Esophagus (tissue), 2 donors: ENCODE measurements at regions not wholly inside any gene's neighbourhood (a gene's known extent, or its start where the extent isn't known, plus 50 kb on each side); places are given as distances from the start of the nearest gene placed in this dataset.

Experiments used
- H3K27ac ChIP-seq, 2 donors: one replicate each; pipeline ENCODE4 v1.5.1; 2013; ENCODE audit warnings: low read depth in 2 of 2, mild to moderate bottlenecking in 2 of 2, inconsistent platforms in 1 of 2, low read length in 1 of 2, moderate library complexity in 1 of 2
- H3K27me3 ChIP-seq, 2 donors: one replicate each; pipeline ENCODE4 v1.6.1; 2013; ENCODE audit warnings: low read length in 2 of 2, control low read depth in 1 of 2, mild to moderate bottlenecking in 1 of 2; ENCODE audit not compliant: insufficient read depth in 2 of 2, control insufficient read depth in 1 of 2
- H3K36me3 ChIP-seq, 2 donors: one replicate each; pipeline ENCODE4 v1.6.1; 2013; ENCODE audit warnings: low read length in 1 of 2; ENCODE audit not compliant: control insufficient read depth in 2 of 2, insufficient read depth in 2 of 2
- H3K4me1 ChIP-seq, 2 donors: one replicate each; pipeline ENCODE4 v1.6.1; 2013; ENCODE audit warnings: low read length in 1 of 2; ENCODE audit not compliant: control insufficient read depth in 2 of 2, insufficient read depth in 2 of 2
- H3K4me3 ChIP-seq, 2 donors: one replicate each; pipeline ENCODE4 v1.5.1; 2013; ENCODE audit warnings: low read length in 2 of 2, mild to moderate bottlenecking in 2 of 2, low read depth in 1 of 2, moderate library complexity in 1 of 2
- H3K9me3 ChIP-seq, 2 donors: one replicate each; pipeline ENCODE4 v1.6.1; 2013; ENCODE audit warnings: mild to moderate bottlenecking in 2 of 2, low read depth in 1 of 2, low read length in 1 of 2, moderate library complexity in 1 of 2; ENCODE audit not compliant: control insufficient read depth in 2 of 2, insufficient read depth in 1 of 2
- WGBS, 2 donors: extraction: QIAGEN DNeasy Blood & Tissue Kit; methylation state at CpG; one replicate each; pipeline ENCODE4 v1.1.7; 2013; 5-methylcytosine and 5-hydroxymethylcytosine counted together
- donor health status: healthy with polysubstance abuse.
- donor health status: Bipolar disorder and iron deficiency.

DNA sequence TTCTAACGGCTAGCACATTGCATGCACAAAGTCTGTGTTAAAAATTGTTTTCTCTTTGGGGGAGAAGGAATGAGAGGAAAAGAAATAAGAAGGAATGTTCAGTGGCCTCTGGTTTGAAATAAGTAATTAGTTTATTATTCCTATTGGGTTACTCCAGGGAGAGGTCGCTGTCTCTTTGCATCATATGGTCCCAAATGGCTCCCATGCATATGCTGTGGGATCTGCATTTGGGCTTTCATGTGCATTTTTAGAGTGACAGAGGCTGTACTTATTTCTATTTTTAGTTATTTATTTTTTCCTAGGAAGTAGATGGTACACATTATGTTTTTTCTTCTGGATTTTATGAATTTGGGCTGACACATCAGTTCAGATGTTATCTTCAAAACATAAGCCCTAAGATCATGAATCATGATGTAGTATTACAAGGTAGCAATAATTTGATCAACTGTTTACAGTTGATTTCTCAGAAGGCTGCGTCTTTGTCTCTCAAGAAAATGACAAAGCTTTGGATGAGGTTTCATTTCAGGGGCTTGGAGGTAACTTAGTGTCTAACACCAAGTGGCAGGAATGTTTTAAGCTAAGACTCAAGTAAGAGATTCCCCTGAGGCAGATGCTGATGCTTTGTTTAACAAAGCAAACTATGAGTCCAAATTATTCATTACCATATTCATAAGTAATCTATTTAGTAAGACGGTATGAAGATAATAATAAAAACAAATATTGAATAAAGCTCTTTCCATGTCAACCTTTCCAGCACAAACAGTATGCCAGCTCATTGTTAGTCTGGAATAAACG is 247.7 kb downstream of the NSUN3 start:
- WGBS, 2 donors = 54 to 57% methylated on average over 5 of the region's 5 CpGs
- H3K4me1 ChIP-seq = no peaks in the 10 kb centered on the region
- H3K9me3 ChIP-seq = no peaks in the 10 kb centered on the region
- no peaks in the 10 kb centered on the region for H3K27me3 ChIP-seq
- no peaks in the 10 kb centered on the region for H3K36me3 ChIP-seq
- no peak overlapping the region for H3K4me3 ChIP-seq
- H3K27ac ChIP-seq = no peak overlapping the region

DNA sequence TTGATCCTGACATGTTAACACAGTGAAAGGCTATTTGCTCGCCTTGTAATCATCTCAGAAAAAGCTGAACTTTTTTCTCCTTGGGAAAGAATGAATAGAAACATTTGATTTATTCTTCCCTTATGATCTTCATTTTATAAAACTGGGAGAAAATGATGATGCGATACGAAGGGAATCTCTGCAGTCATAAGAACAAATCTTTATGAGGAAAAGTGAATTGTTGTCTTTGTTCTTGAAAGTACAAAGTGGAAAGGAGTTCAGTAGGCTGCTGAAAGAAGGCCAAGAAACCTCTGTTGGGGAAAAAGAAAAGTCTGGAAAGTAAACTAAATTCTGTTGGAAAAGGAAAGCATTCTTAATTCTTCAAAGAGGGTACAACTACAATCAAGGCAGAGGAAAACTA is 248.8 kb downstream of the NSUN3 start:
- H3K9me3 ChIP-seq = no peaks in the 10 kb centered on the region
- no peak overlapping the region for H3K27ac ChIP-seq
- 67 to 71% methylated on average over 3 of the region's 3 CpGs for WGBS, 2 donors
- H3K27me3 ChIP-seq = no peaks in the 10 kb centered on the region
- H3K36me3 ChIP-seq = no peaks in the 10 kb centered on the region
- H3K4me3 ChIP-seq = no peak overlapping the region
- H3K4me1 ChIP-seq = no peaks in the 10 kb centered on the region

DNA sequence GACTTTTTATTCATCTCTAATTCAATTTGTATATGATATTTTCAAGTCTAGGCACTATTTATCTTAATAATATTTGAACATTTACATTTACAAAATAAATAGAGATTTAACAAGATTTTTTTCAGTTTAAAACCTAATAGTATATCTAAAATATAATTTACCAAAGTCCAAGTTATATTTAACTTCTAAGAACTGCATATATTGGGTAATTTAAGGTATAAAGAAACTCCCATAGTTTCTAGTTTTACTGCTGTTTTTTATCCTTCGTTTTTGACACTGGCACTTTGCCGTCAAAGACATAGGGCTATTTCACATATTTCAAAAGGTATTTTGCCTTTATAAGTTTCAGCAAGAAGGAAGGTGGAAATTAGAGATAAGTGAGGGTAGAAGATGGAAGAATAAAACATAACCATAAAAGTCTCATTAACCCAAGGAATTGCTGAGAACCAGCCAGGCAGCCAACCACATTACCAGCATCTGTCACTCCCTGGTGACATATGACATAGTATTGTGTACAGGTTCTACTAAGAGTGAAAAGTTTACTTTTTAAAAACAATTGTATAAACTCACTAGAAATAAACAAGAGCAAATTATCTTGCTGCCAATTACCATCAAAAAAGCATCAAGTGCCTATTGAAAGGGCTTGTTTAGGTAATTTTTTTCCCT is 251.5 kb downstream of the NSUN3 start:
- Histone ChIP-seq H3K9me3 (no peaks in the 10 kb centered on the region), H3K4me1 (no peaks in the 10 kb centered on the region), H3K27ac (no peak overlapping the region), H3K27me3 (no peaks in the 10 kb centered on the region), H3K36me3 (no peaks in the 10 kb centered on the region), H3K4me3 (no peak overlapping the region)
- 80 to 81% methylated on average over 2 of the region's 2 CpGs for WGBS, 2 donors

DNA sequence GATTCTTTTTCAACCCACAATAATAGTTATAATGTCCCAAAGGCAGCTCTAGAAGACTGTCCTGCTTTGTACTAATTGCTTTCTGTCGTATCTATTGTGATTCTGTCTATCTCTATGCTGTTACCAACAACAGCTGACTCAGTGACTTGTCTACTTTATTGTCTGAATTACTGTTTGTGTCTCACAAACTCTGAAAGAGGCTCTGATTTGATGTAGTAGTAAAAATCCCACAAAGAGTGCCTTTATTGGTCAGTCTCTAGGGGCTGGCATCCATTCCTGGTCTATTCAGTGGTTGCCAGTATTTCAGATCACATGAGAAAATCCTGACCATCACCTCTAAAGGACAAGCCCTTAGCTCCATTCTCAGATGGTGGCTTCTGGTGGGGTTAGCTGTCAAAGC is 254.2 kb downstream of the NSUN3 start:
- Histone ChIP-seq H3K4me1 (no peaks in the 10 kb centered on the region), H3K4me3 (no peak overlapping the region), H3K27ac (no peak overlapping the region), H3K9me3 (no peaks in the 10 kb centered on the region), H3K27me3 (no peaks in the 10 kb centered on the region), H3K36me3 (no peaks in the 10 kb centered on the region)
- WGBS, 2 donors = 60 to 65% methylated on average over 1 of the region's 1 CpG

DNA sequence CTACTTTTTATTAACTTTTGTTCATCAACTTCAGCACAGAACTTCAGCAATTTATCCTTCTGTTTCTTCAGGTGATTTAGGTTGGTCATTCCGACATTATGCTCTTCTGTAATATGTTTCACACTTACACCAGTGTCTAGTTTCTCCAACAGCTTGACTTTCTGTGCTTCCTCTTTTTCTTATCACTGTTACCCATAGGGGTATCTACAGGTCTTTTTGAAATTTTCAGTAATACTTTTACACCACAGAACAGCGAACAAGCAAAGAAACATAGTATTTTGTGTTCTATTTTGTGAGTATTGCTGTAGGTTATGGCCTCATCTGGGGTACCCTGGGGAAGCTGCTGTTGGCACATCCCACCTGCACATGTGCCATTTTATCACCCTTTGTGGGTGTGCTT is 260.7 kb downstream of the NSUN3 start:
- WGBS, 2 donors = 80 to 84% methylated on average over 2 of the region's 2 CpGs
- no peak overlapping the region for H3K4me3 ChIP-seq
- no peaks in the 10 kb centered on the region for H3K9me3 ChIP-seq
- no peaks in the 10 kb centered on the region for H3K36me3 ChIP-seq
- no peaks in the 10 kb centered on the region for H3K27me3 ChIP-seq
- no peak overlapping the region for H3K27ac ChIP-seq
- H3K4me1 ChIP-seq = no peaks in the 10 kb centered on the region

DNA sequence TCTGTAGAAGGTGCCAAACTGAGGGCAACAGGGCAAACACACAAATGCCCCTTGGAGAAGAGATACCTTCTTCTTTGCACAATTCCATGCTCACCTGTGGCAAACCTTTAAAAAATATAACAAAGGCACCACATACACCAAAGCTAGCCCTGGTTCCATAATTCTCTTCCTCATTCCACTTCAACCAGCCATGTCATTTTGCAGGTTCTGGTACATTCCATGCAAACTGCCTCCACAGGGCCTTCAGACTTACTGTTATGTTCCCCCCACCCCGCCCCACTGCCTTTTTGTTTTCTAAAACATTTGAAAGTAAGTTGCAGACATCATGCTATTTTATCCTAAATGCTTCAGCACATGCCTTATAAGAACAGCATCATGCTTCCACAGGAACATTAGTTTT is 269.0 kb downstream of the NSUN3 start:
- Histone ChIP-seq H3K27ac (no peak overlapping the region), H3K4me3 (no peak overlapping the region), H3K9me3 (no peaks in the 10 kb centered on the region), H3K4me1 (no peaks in the 10 kb centered on the region), H3K27me3 (no peaks in the 10 kb centered on the region), H3K36me3 (no peaks in the 10 kb centered on the region)
- WGBS, 2 donors = 74 to 84% methylated on average over 1 of the region's 1 CpG

DNA sequence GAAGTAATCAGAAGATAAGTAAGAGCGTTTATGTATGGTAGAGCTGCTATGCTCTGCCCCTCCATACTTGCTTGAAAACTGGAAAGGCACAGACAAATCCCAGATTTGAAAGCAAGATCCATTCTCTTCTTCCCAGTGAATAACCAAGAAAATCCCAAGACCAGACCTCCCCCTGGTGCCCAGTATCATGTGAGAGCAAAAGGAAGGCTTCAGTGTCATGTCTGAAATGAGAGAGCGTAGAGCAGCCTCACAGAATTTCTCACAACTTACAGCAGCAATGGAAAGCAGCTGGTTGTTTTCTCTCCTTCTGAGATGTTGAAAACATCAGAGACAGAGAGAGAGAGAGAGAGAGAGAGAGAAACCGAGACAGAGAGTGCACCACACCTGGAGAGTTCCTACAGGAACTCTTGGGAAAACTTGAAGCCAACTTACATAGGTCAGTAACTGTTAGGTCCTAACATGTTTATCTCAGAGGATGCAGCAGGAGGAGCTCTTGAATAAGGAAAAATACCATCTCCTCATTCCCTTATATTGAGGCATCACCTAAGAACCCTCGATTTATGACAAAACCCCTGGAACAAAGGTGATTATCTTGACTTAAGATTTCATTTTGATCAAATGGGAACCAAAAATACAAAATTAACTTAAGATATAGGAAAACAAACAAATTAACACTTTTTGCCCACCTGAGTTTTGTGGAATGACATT is 273.3 kb downstream of the NSUN3 start:
- H3K4me1 ChIP-seq = no peaks in the 10 kb centered on the region
- no peaks in the 10 kb centered on the region for H3K36me3 ChIP-seq
- 47 to 51% methylated on average over 4 of the region's 4 CpGs for WGBS, 2 donors
- no peaks in the 10 kb centered on the region for H3K9me3 ChIP-seq
- H3K27me3 ChIP-seq = no peaks in the 10 kb centered on the region
- H3K4me3 ChIP-seq = no peak overlapping the region
- no peak overlapping the region for H3K27ac ChIP-seq

DNA sequence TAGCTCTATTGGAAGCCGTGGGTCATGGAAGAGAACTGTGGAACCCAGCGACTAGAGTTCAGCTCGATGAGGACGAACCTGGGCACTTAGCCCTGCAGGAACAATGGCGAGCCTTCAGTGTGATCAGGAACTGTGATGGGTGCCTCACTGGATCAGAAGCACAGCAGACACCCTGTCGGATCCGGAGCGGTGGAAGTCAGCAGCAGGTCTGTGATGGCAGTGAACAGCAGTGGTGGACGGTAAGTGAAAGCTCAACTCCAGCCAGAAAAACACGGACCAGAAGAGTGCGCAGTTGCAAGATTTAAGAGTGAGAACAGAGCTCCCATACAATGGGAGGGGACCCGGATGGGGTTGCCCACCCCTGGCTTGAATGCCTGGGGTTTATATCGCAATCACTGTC is 282.2 kb downstream of the NSUN3 start:
- WGBS, 2 donors = 94 to 95% methylated on average over 13 of the region's 13 CpGs

DNA sequence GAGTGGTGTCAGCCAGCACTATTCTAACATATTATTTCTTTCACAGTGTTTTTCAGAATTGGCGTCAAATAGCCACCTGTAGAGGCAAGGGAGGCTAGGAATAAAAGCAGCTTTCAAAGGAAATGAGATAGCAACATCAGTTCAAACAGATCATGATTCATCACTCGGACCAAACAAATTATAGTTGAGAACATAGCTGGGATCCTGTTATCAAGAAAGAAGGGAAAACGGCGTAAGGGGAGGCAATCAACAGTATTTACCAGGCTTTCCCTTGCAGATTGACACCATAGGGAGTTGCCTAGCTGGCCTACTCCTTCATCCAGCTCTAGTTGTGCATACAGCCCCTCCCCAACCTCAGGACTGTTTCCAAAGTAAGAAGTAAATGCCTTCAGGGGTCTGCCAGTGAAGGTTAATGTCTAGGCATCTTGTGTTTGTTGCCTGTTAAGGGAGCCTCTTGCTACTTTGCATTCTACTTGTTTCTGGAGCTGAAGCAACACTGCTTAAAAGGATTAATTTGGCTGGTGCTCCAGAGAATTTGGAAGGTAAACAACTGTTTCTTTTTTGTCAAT is 286.5 kb downstream of the NSUN3 start:
- no peak overlapping the region for H3K4me3 ChIP-seq
- peaks cover 0 to 4% of the 10 kb centered on the region in 2 donors for H3K4me1 ChIP-seq
- no peak overlapping the region for H3K27ac ChIP-seq
- H3K9me3 ChIP-seq = no peaks in the 10 kb centered on the region
- 68 to 78% methylated on average over 4 of the region's 4 CpGs for WGBS, 2 donors
- H3K27me3 ChIP-seq = no peaks in the 10 kb centered on the region
- no peaks in the 10 kb centered on the region for H3K36me3 ChIP-seq

More for the DNA sequence above, 282.2 kb downstream of the NSUN3 start:
- no peak overlapping the region for H3K4me3 ChIP-seq
- no peaks in the 10 kb centered on the region for H3K9me3 ChIP-seq
- H3K27ac ChIP-seq = no peak overlapping the region
- H3K4me1 ChIP-seq = peaks cover 0 to 4% of the 10 kb centered on the region in 2 donors
- H3K36me3 ChIP-seq = no peaks in the 10 kb centered on the region
- H3K27me3 ChIP-seq = no peaks in the 10 kb centered on the region
